H9 (cell line): ENCODE measurements at regions not wholly inside any gene's neighbourhood (a gene's known extent, or its start where the extent isn't known, plus 50 kb on each side); places are given as distances from the start of the nearest gene placed in this dataset.

ENCODE experiments used
- DNase-seq: peaks from one replicate; pipeline ENCODE4 v3.0.0-alpha.2; 2017
- H2AFZ ChIP-seq: one replicate; pipeline ENCODE4 v1.6.1; 2013; ENCODE audit warnings: mild to moderate bottlenecking, low read length, control low read depth, moderate library complexity
- H2AK5ac ChIP-seq: 2 replicates; pipeline ENCODE4 v1.6.1; 2013; ENCODE audit warnings: low read length, control low read depth, mixed read lengths; ENCODE audit not compliant: insufficient read length
- H2BK120ac ChIP-seq: one replicate; pipeline ENCODE4 v1.6.1; 2013; ENCODE audit warnings: low read depth, mild to moderate bottlenecking, low read length, control low read depth, inconsistent platforms; ENCODE audit not compliant: poor library complexity, severe bottlenecking
- H2BK12ac ChIP-seq: 2 replicates; pipeline ENCODE4 v1.6.1; 2013; ENCODE audit warnings: low read length, control low read depth, mixed read lengths, low read depth; ENCODE audit not compliant: insufficient read length
- H2BK15ac ChIP-seq: 2 replicates; pipeline ENCODE4 v1.6.1; 2013; ENCODE audit warnings: low read depth, low read length, control low read depth
- H2BK20ac ChIP-seq: one replicate; pipeline ENCODE4 v1.6.1; 2013; ENCODE audit warnings: low read depth, mild to moderate bottlenecking, low read length, control low read depth, inconsistent platforms; ENCODE audit not compliant: poor library complexity, severe bottlenecking
- H2BK5ac ChIP-seq: 2 replicates; pipeline ENCODE4 v1.6.1; 2013; ENCODE audit warnings: low read length, control low read depth, mixed read lengths; ENCODE audit not compliant: insufficient read length
- H3K14ac ChIP-seq: 2 replicates; pipeline ENCODE4 v1.6.1; 2013; ENCODE audit warnings: low read length, control low read depth; ENCODE audit not compliant: insufficient read depth
- H3K18ac ChIP-seq: 2 replicates; pipeline ENCODE4 v1.6.1; 2013; ENCODE audit warnings: low read depth, mild to moderate bottlenecking, mixed read lengths, low read length, control low read depth; ENCODE audit not compliant: insufficient read length
- H3K23ac ChIP-seq: 2 replicates; pipeline ENCODE4 v1.6.1; 2013; ENCODE audit warnings: low read length, control low read depth, mixed read lengths, low read depth; ENCODE audit not compliant: insufficient read length
- H3K23me2 ChIP-seq: 2 replicates; pipeline ENCODE4 v1.6.1; 2013; ENCODE audit warnings: low read depth, mild to moderate bottlenecking, mixed read lengths, low read length, control low read depth; ENCODE audit not compliant: insufficient read length, poor library complexity, severe bottlenecking
- H3K27ac ChIP-seq: 2 replicates; pipeline ENCODE4 v1.5.1; 2013; ENCODE audit warnings: low read length, control low read depth, mixed read lengths, low read depth; ENCODE audit not compliant: insufficient read length
- H3K27me3 ChIP-seq: 2 replicates; pipeline ENCODE4 v1.6.1; 2013; ENCODE audit warnings: low read length, control low read depth, inconsistent platforms; ENCODE audit not compliant: insufficient read depth
- H3K4ac ChIP-seq: 2 replicates; pipeline ENCODE4 v1.6.1; 2013; ENCODE audit warnings: low read depth, mild to moderate bottlenecking, control low read depth, inconsistent platforms, low read length, moderate library complexity
- H3K4me1 ChIP-seq: 2 replicates; pipeline ENCODE4 v1.6.1; 2013; ENCODE audit warnings: low read length, control low read depth, inconsistent platforms; ENCODE audit not compliant: insufficient read depth
- H3K4me2 ChIP-seq: 2 replicates; pipeline ENCODE4 v1.6.1; 2013; ENCODE audit warnings: low read length, control low read depth, mixed read lengths; ENCODE audit not compliant: insufficient read length, insufficient read depth
- H3K56ac ChIP-seq: 2 replicates; pipeline ENCODE4 v1.6.1; 2013; ENCODE audit warnings: low read depth, mild to moderate bottlenecking, mixed read lengths, low read length, control low read depth; ENCODE audit not compliant: insufficient read length
- H3K79me1 ChIP-seq: 2 replicates; pipeline ENCODE4 v1.6.1; 2013; ENCODE audit warnings: low read depth, mild to moderate bottlenecking, moderate library complexity, low read length, control low read depth, inconsistent platforms; ENCODE audit not compliant: insufficient read depth, poor library complexity, severe bottlenecking
- H3K79me2 ChIP-seq: 2 replicates; pipeline ENCODE4 v1.6.1; 2013; ENCODE audit warnings: low read length, control low read depth, inconsistent platforms; ENCODE audit not compliant: insufficient read depth
- H3K9ac ChIP-seq: 2 replicates; pipeline ENCODE4 v1.6.1; 2013; ENCODE audit warnings: low read length, control low read depth, mixed read lengths; ENCODE audit not compliant: insufficient read length; ENCODE audit errors: extremely low read depth
- H3K9me3 ChIP-seq: one replicate; pipeline ENCODE4 v1.6.1; 2013; ENCODE audit warnings: low read depth, low read length, inconsistent platforms; ENCODE audit not compliant: control insufficient read depth
- H3T11ph ChIP-seq: one replicate; pipeline ENCODE4 v1.6.1; 2013; ENCODE audit warnings: mild to moderate bottlenecking, low read length, control low read depth, inconsistent platforms
- H4K20me1 ChIP-seq: one replicate; pipeline ENCODE4 v1.6.1; 2013; ENCODE audit not compliant: control insufficient read depth, insufficient read length, insufficient read depth
- H4K5ac ChIP-seq: 2 replicates; pipeline ENCODE4 v1.6.1; 2013; ENCODE audit warnings: low read depth, mild to moderate bottlenecking, mixed read lengths, low read length, control low read depth; ENCODE audit not compliant: insufficient read length
- H4K8ac ChIP-seq: replicated peaks from 2 replicates; pipeline ENCODE4 v1.6.1; 2013; ENCODE audit warnings: low read length, control low read depth, mixed read lengths, low read depth; ENCODE audit not compliant: insufficient read length
- H4K91ac ChIP-seq: 2 replicates; pipeline ENCODE4 v1.6.1; 2013; ENCODE audit warnings: low read depth, mild to moderate bottlenecking, moderate library complexity, mixed read lengths, low read length, control low read depth; ENCODE audit not compliant: insufficient read length
- H3K27ac Mint-ChIP-seq, 3 experiments: 2 replicates in 2 of 3; 3 replicates in 1 of 3; pipeline ENCODE4 v1.8.0; 2020 to 2021; ENCODE audit warnings: mixed read lengths in 3 of 3, mild to moderate bottlenecking in 1 of 3, moderate library complexity in 1 of 3
- H3K27me3 Mint-ChIP-seq: 2 replicates; pipeline ENCODE4 v1.8.0; 2021; ENCODE audit warnings: low read depth, mild to moderate bottlenecking, moderate library complexity, mixed read lengths
- H3K36me3 Mint-ChIP-seq, 3 experiments: 2 replicates in 2 of 3; 3 replicates in 1 of 3; pipeline ENCODE4 v1.8.0; 2020 to 2021; ENCODE audit warnings: low read depth in 3 of 3, mixed read lengths in 3 of 3; ENCODE audit not compliant: insufficient read depth in 1 of 3
- H3K4me1 Mint-ChIP-seq, 2 experiments: 2 replicates each; pipeline ENCODE4 v1.8.0; 2020; ENCODE audit warnings: mixed read lengths in 2 of 2
- H3K4me3 Mint-ChIP-seq, 2 experiments: 2 replicates in 1 of 2; 3 replicates in 1 of 2; pipeline ENCODE4 v1.8.0; 2020 to 2021; ENCODE audit warnings: mild to moderate bottlenecking in 2 of 2, mixed read lengths in 2 of 2, moderate library complexity in 1 of 2
- H3K9me3 Mint-ChIP-seq, 2 experiments: 2 replicates in 1 of 2; 3 replicates in 1 of 2; pipeline ENCODE4 v1.8.0; 2020; ENCODE audit warnings: mild to moderate bottlenecking in 2 of 2, mixed read lengths in 2 of 2, moderate library complexity in 1 of 2
- CTCF ChIP-seq: fragments of 200-600 bp; sonication (generic); conservative IDR thresholded peaks from 3 replicates; pipeline ENCODE4 v1.8.0; 2021; ENCODE audit warnings: antibody characterized with exemption, mild to moderate bottlenecking
- WGBS: extraction: QIAGEN DNeasy Blood & Tissue Kit; methylation state at CpG from one replicate; pipeline ENCODE4 v1.1.7; 2013; ENCODE audit warnings: missing lambda C conversion rate, low lambda C conversion rate, mixed read lengths; ENCODE audit not compliant: insufficient read length; ENCODE audit errors: extremely low coverage; 5-methylcytosine and 5-hydroxymethylcytosine counted together

- no peaks in the 10 kb centered on the region for H3K9me3 Mint-ChIP-seq
- no peak overlapping the region for H3K4me3 Mint-ChIP-seq
- Histone ChIP-seq H3K56ac (no peak overlapping the region), H3K18ac (no peak overlapping the region), H2BK5ac (no peak overlapping the region), H3K4me2 (no peak overlapping the region), H3K27me3 (no peaks in the 10 kb centered on the region), H3K27ac (no peak overlapping the region), H3K23me2 (no peaks in the 10 kb centered on the region), H3K79me2 (no peaks in the 10 kb centered on the region), H4K20me1 (no peaks in the 10 kb centered on the region), H2BK15ac (no peak overlapping the region), H3K4me1 (no peaks in the 10 kb centered on the region), H3K23ac (no peak overlapping the region), H4K8ac (no peak overlapping the region), H2BK120ac (no peak overlapping the region), H3K9me3 (no peaks in the 10 kb centered on the region), H2AFZ (no peak overlapping the region), H4K91ac (no peak overlapping the region), H2AK5ac (no peak overlapping the region), H3T11ph (no peak overlapping the region), H4K5ac (no peak overlapping the region), H3K14ac (no peak overlapping the region), H3K79me1 (no peaks in the 10 kb centered on the region), H2BK20ac (no peak overlapping the region), H3K4ac (no peak overlapping the region), H2BK12ac (no peak overlapping the region), H3K9ac (no peak overlapping the region)
- no CpG with 5 or more reads among the region's 4 CpGs for WGBS
- no peak for TF ChIP-seq CTCF
- H3K4me1 Mint-ChIP-seq = peaks cover 4 to 5% of the 10 kb centered on the region in 2 experiments; a peak in 3 of 4 replicates
- no peaks in the 10 kb centered on the region for H3K36me3 Mint-ChIP-seq
- no peaks in the 10 kb centered on the region for H3K27me3 Mint-ChIP-seq
- H3K27ac Mint-ChIP-seq = no peak overlapping the region
- DNase-seq = no peak
Observed at GRCh38 chr2:193687195-193687594, 1492.5 kb upstream of the TMEFF2 start.
